ENCODE measurements at regions not wholly inside any gene's neighbourhood (a gene's known extent, or its start where the extent isn't known, plus 50 kb on each side); places are given as distances from the start of the nearest gene placed in this dataset.

DNA sequence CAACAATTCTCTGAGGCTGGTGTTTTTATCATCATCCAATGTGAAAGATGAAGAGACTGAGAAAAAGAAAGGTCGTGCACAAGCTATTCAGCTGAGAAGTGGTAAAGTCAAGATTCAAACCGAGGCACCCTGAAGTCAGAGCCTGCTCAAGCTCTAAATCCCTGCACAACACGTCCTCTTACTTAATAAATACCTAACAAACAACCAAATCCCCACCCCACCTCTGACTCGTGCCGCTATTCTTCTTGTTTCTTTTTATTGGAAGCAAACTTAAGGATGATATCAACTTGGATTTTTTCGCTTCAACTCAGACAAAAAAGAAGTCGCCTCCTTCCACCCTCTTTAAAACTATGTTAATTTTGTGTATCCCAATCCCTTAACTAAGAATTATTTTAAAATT lies 140.2 kb downstream of the CEP120 start:
- no TSS peak for BruUV-seq (replicated peaks)
- peaks cover 0 to 2% of the 10 kb centered on the region in 2 experiments; a peak in 2 of 4 replicates for H3K27me3 ChIP-seq (replicated peaks in 1 of 2; ENCODE audit: control insufficient read depth in 2 of 2, insufficient read depth in 2 of 2, low read length in 1 of 2)
- in situ Hi-C loops (cut with MboI) (no loop called here), intact Hi-C loops (cut with micrococcal nuclease; ENCODE audit: unreplicated experiment) (no loop called here)
- no peak overlapping the region for H3K9ac ChIP-seq (ENCODE audit: control insufficient read depth, insufficient read depth, low read length)
- ChIA-PET CTCF (no interaction called here), POLR2A (no interaction called here), RAD21 (ENCODE audit: unreplicated experiment) (no interaction called here), SMC1A (ENCODE audit: uncharacterized antibody, unreplicated experiment) (no interaction called here)
- no peaks in the 10 kb centered on the region for H3K4me1 ChIP-seq (ENCODE audit: control insufficient read depth, insufficient read depth, low read length)
- H3K79me2 ChIP-seq (ENCODE audit: control insufficient read depth, insufficient read depth, low read length) = no peaks in the 10 kb centered on the region
- FAIRE-seq (no peak), DNase-seq (ENCODE audit: low read depth, low spot score) (no peak), ATAC-seq (no peak)
- H3K27ac ChIP-seq (ENCODE audit: control insufficient read depth, insufficient read depth) = no peak overlapping the region
- no peaks in the 10 kb centered on the region for H3K9me3 ChIP-seq (replicated peaks; ENCODE audit: control insufficient read depth, insufficient read depth, low read length)
- no peak overlapping the region for H2AFZ ChIP-seq (ENCODE audit: control insufficient read depth, low read depth, low read length)
- 15% methylated on average over 7 of the region's 7 CpGs for WGBS (ENCODE audit: insufficient coverage, insufficient replicate concordance, low lambda C conversion rate, missing lambda C conversion rate)
- no peaks in the 10 kb centered on the region; the same call in 1 of the 2 replicates for H4K20me1 ChIP-seq (ENCODE audit: control insufficient read depth, insufficient read depth)
- H3K4me2 ChIP-seq (ENCODE audit: control insufficient read depth, insufficient read depth) = no peak overlapping the region
- H3K36me3 ChIP-seq (ENCODE audit: control insufficient read depth in 2 of 2, insufficient read depth in 2 of 2, low read length in 1 of 2) = no peaks in the 10 kb centered on the region
- no peak overlapping the region for H3K4me3 ChIP-seq
- TF ChIP-seq SREBF1 (IDR thresholded peaks at IDR 0.05; ENCODE audit: low read length) (no peak), NR2F1 (conservative IDR thresholded peaks at IDR 0.05) (no peak), CREB1 (IDR thresholded peaks at IDR 0.05; ENCODE audit: low read depth) (no peak), GATAD2B (conservative IDR thresholded peaks at IDR 0.05; ENCODE audit: low read depth) (no peak), CEBPB (IDR thresholded peaks at IDR 0.05; ENCODE audit: borderline replicate concordance in 1 of 2, low read depth in 2 of 2, low read length in 2 of 2) (no peak), SMAD5 (IDR thresholded peaks at IDR 0.05; ENCODE audit: low read depth) (no peak), EGR1 (IDR thresholded peaks at IDR 0.05; ENCODE audit: borderline replicate concordance in 1 of 2, low read depth in 2 of 2, low read length in 2 of 2) (no peak), ETV6 (conservative IDR thresholded peaks at IDR 0.05 in 1 of 2, IDR thresholded peaks at IDR 0.05 in 1 of 2; ENCODE audit: borderline replicate concordance in 1 of 2, low read depth in 1 of 2) (no peak), CTCF (IDR thresholded peaks at IDR 0.05 in 2 of 3, conservative IDR thresholded peaks at IDR 0.05 in 1 of 3; ENCODE audit: control insufficient read depth in 2 of 3, extremely low read depth in 1 of 3, insufficient read depth in 1 of 3, low read depth in 3 of 3, low read length in 3 of 3) (no peak), MTA3 (IDR thresholded peaks at IDR 0.05; ENCODE audit: borderline replicate concordance, low read length) (no peak), EED (IDR thresholded peaks at IDR 0.05; ENCODE audit: low read depth) (no peak), TARDBP (IDR thresholded peaks at IDR 0.05; ENCODE audit: borderline replicate concordance) (no peak), SKIL (IDR thresholded peaks at IDR 0.05; ENCODE audit: low read depth, poor library complexity, severe bottlenecking) (no peak), POLR2A (IDR thresholded peaks at IDR 0.05; ENCODE audit: low read depth, low read length) (no peak), MEF2A (IDR thresholded peaks at IDR 0.05; ENCODE audit: insufficient read depth, low read depth, low read length) (no peak)
- TF ChIP-seq, protein P1, sequence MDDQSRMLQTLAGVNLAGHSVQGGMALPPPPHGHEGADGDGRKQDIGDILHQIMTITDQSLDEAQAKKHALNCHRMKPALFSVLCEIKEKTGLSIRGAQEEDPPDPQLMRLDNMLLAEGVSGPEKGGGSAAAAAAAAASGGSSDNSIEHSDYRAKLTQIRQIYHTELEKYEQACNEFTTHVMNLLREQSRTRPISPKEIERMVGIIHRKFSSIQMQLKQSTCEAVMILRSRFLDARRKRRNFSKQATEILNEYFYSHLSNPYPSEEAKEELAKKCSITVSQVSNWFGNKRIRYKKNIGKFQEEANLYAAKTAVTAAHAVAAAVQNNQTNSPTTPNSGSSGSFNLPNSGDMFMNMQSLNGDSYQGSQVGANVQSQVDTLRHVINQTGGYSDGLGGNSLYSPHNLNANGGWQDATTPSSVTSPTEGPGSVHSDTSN (IDR thresholded peaks at IDR 0.05; ENCODE audit: insufficient replicate concordance, low read depth, low read length) = no peak
- TF ChIP-seq, protein P2, sequence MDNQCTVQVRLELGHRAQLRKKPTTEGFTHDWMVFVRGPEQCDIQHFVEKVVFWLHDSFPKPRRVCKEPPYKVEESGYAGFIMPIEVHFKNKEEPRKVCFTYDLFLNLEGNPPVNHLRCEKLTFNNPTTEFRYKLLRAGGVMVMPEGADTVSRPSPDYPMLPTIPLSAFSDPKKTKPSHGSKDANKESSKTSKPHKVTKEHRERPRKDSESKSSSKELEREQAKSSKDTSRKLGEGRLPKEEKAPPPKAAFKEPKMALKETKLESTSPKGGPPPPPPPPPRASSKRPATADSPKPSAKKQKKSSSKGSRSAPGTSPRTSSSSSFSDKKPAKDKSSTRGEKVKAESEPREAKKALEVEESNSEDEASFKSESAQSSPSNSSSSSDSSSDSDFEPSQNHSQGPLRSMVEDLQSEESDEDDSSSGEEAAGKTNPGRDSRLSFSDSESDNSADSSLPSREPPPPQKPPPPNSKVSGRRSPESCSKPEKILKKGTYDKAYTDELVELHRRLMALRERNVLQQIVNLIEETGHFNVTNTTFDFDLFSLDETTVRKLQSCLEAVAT (IDR thresholded peaks at IDR 0.05) = no peak

All from GM12878 (cell line).